A549 (cell line): ENCODE measurements at regions not wholly inside any gene's neighbourhood (a gene's known extent, or its start where the extent isn't known, plus 50 kb on each side); places are given as distances from the start of the nearest gene placed in this dataset.

Experiments used
- ATAC-seq, 2 experiments: fragments of 200-7000 bp in 1 of 2; fragments of >200 bp in 1 of 2; cut with Nextera tagmentation in 1 of 2; cut with Tn5 transposase in 1 of 2; 3 replicates each; pipeline versions ENCODE4 v1.8.0 to v1.9.1; 2018 to 2020; ENCODE audit warnings: mild to moderate bottlenecking in 1 of 2, moderate library complexity in 1 of 2
- CTCF ChIA-PET: fragments of 300-600 bp; sonication (Branson Sonifier 250); formaldehyde crosslinking; extraction: SDS; loops from one replicate; lab custom pipeline; 2021; ENCODE audit warnings: antibody characterized with exemption, inconsistent platforms; lab: Yijun Ruan, JAX
- POLR2A ChIA-PET: fragments of 350-600 bp; formaldehyde crosslinking; extraction: SDS; loops from one replicate; lab custom pipeline; 2021; ENCODE audit warnings: antibody characterized with exemption, inconsistent platforms; lab: Yijun Ruan, JAX
- DNase-seq, 2 experiments: peaks; one replicate each; pipeline versions ENCODE4 v3.0.0 to v3.0.0-alpha.2; 2011 to 2016; ENCODE audit warnings: low read depth in 1 of 2, low spot score in 1 of 2
- FAIRE-seq: peaks from 2 replicates; lab custom pipeline; 2011; peaks lifted over from hg19 to GRCh38; lab: Jason Lieb, UNC
- H3K27ac ChIP-seq, 2 experiments: fragments of >200 bp; sonication (Bioruptor Twin); formaldehyde crosslinking; 3 replicates each; pipeline ENCODE4 v1.5.1; 2016 to 2017
- H3K4me1 ChIP-seq: fragments of >200 bp; sonication (Bioruptor Twin); formaldehyde crosslinking; 3 replicates; pipeline ENCODE4 v1.6.1; 2016
- H3K4me2 ChIP-seq: fragments of >200 bp; sonication (Bioruptor Twin); formaldehyde crosslinking; 3 replicates; pipeline ENCODE4 v1.6.1; 2016
- H3K4me3 ChIP-seq: fragments of >200 bp; sonication (Bioruptor Twin); formaldehyde crosslinking; 3 replicates; pipeline ENCODE4 v1.5.1; 2016
- H3K9me3 ChIP-seq: fragments of >200 bp; sonication (Bioruptor Twin); formaldehyde crosslinking; 3 replicates; pipeline ENCODE4 v1.6.1; 2016
- CBX8 ChIP-seq: fragments of 200-600 bp; sonication (generic); IDR thresholded peaks from 2 replicates; pipeline ENCODE4 v1.6.1; 2016
- EHF ChIP-seq: fragments of 250-450 bp; sonication (Bioruptor Pico); IDR thresholded peaks from 2 replicates; pipeline ENCODE4 v1.5.0; 2020; ENCODE audit warnings: mild to moderate bottlenecking
- FOSB ChIP-seq: fragments of 250-450 bp; sonication (Bioruptor Pico); IDR thresholded peaks from 2 replicates; pipeline ENCODE4 v1.5.0; 2020; ENCODE audit warnings: mild to moderate bottlenecking, moderate library complexity
- FOSL2 ChIP-seq, 2 experiments: fragments of 450-650 bp in 1 of 2; fragments of >200 bp in 1 of 2; sonication (Bioruptor Twin) in 1 of 2; formaldehyde crosslinking; IDR thresholded peaks; 2 replicates each; pipeline versions ENCODE4 v1.5.0 to v1.6.1; 2016 to 2020; ENCODE audit warnings: mild to moderate bottlenecking in 1 of 2, moderate library complexity in 1 of 2
- FOXS1 ChIP-seq: fragments of 250-450 bp; sonication (Bioruptor Pico); IDR thresholded peaks from 2 replicates; pipeline ENCODE4 v1.5.0; 2020; ENCODE audit warnings: mild to moderate bottlenecking, moderate library complexity
- HDAC2 ChIP-seq: fragments of 200-600 bp; sonication (generic); IDR thresholded peaks from 2 replicates; pipeline ENCODE4 v1.6.1; 2016
- HOXA7 ChIP-seq: fragments of 250-450 bp; sonication (Bioruptor Pico); IDR thresholded peaks from 2 replicates; pipeline ENCODE4 v1.5.0; 2020; ENCODE audit warnings: mild to moderate bottlenecking, moderate library complexity
- HOXB5 ChIP-seq: fragments of 250-450 bp; sonication (Bioruptor Pico); IDR thresholded peaks from 2 replicates; pipeline ENCODE4 v1.5.0; 2020; ENCODE audit warnings: mild to moderate bottlenecking, moderate library complexity
- MAFK ChIP-seq: fragments of 450-650 bp; IDR thresholded peaks from 2 replicates; pipeline ENCODE4 v1.6.1; 2014; ENCODE audit not compliant: partially characterized antibody
- MAZ ChIP-seq: fragments of 150-350 bp; IDR thresholded peaks from 2 replicates; pipeline ENCODE4 v1.6.1; 2014; ENCODE audit warnings: antibody characterized with exemption, low read depth, low read length, borderline replicate concordance
- NPAS2 ChIP-seq: fragments of 250-450 bp; sonication (Bioruptor Pico); IDR thresholded peaks from 2 replicates; pipeline ENCODE4 v1.8.0; 2022; ENCODE audit warnings: mild to moderate bottlenecking, moderate library complexity, borderline replicate concordance
- NR3C1 ChIP-seq: fragments of >200 bp; sonication (Bioruptor Twin); formaldehyde crosslinking; IDR thresholded peaks from 3 replicates; pipeline ENCODE4 v1.6.1; 2017
- PHF8 ChIP-seq: fragments of 200-600 bp; sonication (generic); IDR thresholded peaks from 2 replicates; pipeline ENCODE4 v1.6.1; 2016; ENCODE audit warnings: low read depth, mild to moderate bottlenecking, antibody characterized with exemption, moderate library complexity, borderline replicate concordance
- POLR2A ChIP-seq: IDR thresholded peaks from 2 replicates; pipeline ENCODE4 v1.6.1; 2012; ENCODE audit warnings: mild to moderate bottlenecking, low read length
- POLR2AphosphoS2 ChIP-seq: conservative IDR thresholded peaks from 2 replicates; pipeline ENCODE4 v1.6.1; 2012; ENCODE audit warnings: low read length, improper control_type of control experiment, inconsistent platforms
- RARB ChIP-seq: fragments of 250-450 bp; sonication (Bioruptor Pico); IDR thresholded peaks from 2 replicates; pipeline ENCODE4 v1.8.0; 2021; ENCODE audit warnings: mild to moderate bottlenecking, moderate library complexity
- RCOR1 ChIP-seq: fragments of 150-350 bp; IDR thresholded peaks from 2 replicates; pipeline ENCODE4 v1.6.1; 2014; ENCODE audit warnings: antibody characterized with exemption, low read length, low read depth
- RFX5 ChIP-seq: fragments of 450-650 bp; IDR thresholded peaks from 2 replicates; pipeline ENCODE4 v1.7.1; 2014; ENCODE audit warnings: antibody characterized with exemption, mild to moderate bottlenecking, moderate library complexity
- SMC3 ChIP-seq: fragments of >200 bp; sonication (Bioruptor Twin); formaldehyde crosslinking; IDR thresholded peaks from 3 replicates; pipeline ENCODE4 v1.6.1; 2018; ENCODE audit warnings: inconsistent platforms
- TFCP2L1 ChIP-seq: fragments of 250-450 bp; sonication (Bioruptor Pico); IDR thresholded peaks from 2 replicates; pipeline ENCODE4 v1.5.0; 2021; ENCODE audit warnings: mild to moderate bottlenecking
- TP53 ChIP-seq: fragments of 250-450 bp; sonication (Bioruptor Pico); IDR thresholded peaks from 2 replicates; pipeline ENCODE4 v1.5.0; 2021; ENCODE audit warnings: mild to moderate bottlenecking, moderate library complexity
- ZFP36 ChIP-seq: fragments of 450-650 bp; IDR thresholded peaks from 2 replicates; pipeline ENCODE4 v1.6.1; 2014; ENCODE audit warnings: borderline replicate concordance; ENCODE audit not compliant: partially characterized antibody
- ZSCAN20 ChIP-seq: fragments of 250-450 bp; sonication (Bioruptor Pico); IDR thresholded peaks from 2 replicates; pipeline ENCODE4 v1.8.0; 2022; ENCODE audit warnings: mild to moderate bottlenecking, moderate library complexity
- WGBS: methylation state at CpG from one replicate; pipeline ENCODE4 v1.1.6; 2017; ENCODE audit errors: missing lambda C conversion rate; 5-methylcytosine and 5-hydroxymethylcytosine counted together
- TF ChIP-seq, protein P1 (sequence below): fragments of 250-450 bp; sonication (Bioruptor Pico); IDR thresholded peaks from 2 replicates; pipeline ENCODE4 v1.5.0; 2021; ENCODE audit warnings: mild to moderate bottlenecking, moderate library complexity, borderline replicate concordance
- TF ChIP-seq, protein P2 (sequence below): fragments of >200 bp; sonication (Bioruptor Twin); formaldehyde crosslinking; IDR thresholded peaks from 2 replicates; pipeline ENCODE4 v1.6.1; 2016
- TF ChIP-seq, protein P3 (sequence below): IDR thresholded peaks from 2 replicates; pipeline ENCODE4 v1.6.1; 2012
- TF ChIP-seq, protein P4 (sequence below): IDR thresholded peaks from 2 replicates; pipeline ENCODE4 v1.6.1; 2012; ENCODE audit warnings: low read depth, borderline replicate concordance

DNA sequence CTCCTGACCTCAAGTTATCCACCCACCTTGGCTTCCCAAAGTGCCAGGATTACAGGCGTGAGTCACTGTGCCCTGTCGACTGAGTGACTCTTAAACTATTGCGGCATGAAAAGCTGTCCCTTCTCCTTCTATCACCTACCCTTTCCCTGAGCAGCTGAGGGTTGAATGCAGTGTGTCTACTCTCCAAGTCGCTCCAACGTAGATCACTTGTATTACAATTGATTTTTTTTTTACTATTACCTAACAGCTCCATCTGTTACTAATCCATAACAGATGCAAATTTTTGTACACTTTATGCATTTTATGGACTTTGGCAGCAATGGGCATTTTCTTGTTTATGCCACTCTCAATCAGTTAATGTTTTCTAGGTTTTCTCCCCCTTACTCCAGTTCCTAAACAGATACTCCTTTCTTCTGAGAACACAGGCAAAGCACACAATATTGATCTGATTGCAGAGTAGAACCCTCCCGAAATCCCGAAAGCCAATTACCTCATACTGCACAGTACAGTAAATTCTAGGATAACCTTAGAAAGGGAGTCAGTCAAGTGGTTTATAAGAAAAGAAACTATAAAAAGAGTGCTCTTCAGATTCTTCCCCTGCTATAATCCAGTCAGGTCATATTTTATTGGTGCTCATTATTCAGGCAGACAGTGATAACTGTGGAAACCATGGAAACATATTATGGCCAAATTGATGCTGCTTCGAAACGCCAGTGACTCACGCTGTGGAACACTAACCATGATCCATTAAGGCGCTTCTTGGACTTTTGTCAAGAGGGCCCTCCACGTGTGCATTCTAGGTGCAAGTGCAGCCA lies 273.0 kb downstream of the ADGB start:
- 74% methylated on average over 12 of the region's 12 CpGs for WGBS
- ChIA-PET POLR2A (no interaction called here), CTCF (no interaction called here)
- no peak for TF ChIP-seq FOSB
- TF ChIP-seq, protein P1, sequence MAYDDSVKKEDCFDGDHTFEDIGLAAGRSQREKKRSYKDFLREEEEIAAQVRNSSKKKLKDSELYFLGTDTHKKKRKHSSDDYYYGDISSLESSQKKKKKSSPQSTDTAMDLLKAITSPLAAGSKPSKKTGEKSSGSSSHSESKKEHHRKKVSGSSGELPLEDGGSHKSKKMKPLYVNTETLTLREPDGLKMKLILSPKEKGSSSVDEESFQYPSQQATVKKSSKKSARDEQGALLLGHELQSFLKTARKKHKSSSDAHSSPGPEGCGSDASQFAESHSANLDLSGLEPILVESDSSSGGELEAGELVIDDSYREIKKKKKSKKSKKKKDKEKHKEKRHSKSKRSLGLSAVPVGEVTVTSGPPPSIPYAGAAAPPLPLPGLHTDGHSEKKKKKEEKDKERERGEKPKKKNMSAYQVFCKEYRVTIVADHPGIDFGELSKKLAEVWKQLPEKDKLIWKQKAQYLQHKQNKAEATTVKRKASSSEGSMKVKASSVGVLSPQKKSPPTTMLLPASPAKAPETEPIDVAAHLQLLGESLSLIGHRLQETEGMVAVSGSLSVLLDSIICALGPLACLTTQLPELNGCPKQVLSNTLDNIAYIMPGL (CRISPR knock-in tag) = no peak
- TF ChIP-seq, protein P2, sequence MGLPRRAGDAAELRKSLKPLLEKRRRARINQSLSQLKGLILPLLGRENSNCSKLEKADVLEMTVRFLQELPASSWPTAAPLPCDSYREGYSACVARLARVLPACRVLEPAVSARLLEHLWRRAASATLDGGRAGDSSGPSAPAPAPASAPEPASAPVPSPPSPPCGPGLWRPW = no peak
- no peak for TF ChIP-seq RCOR1
- TF ChIP-seq TFCP2L1 (CRISPR knock-in tag) = no peak
- TF ChIP-seq RFX5 = no peak
- TF ChIP-seq HOXB5 (CRISPR knock-in tag) = no peak
- DNase-seq (no peak), FAIRE-seq (no peak), ATAC-seq (no peak)
- Histone ChIP-seq H3K4me1 (peaks cover 6% of the 10 kb centered on the region; the same call in 1 of the 3 replicates), H3K9me3 (no peaks in the 10 kb centered on the region), H3K4me2 (no peak overlapping the region), H3K4me3 (no peak overlapping the region), H3K27ac (no peak overlapping the region)

DNA sequence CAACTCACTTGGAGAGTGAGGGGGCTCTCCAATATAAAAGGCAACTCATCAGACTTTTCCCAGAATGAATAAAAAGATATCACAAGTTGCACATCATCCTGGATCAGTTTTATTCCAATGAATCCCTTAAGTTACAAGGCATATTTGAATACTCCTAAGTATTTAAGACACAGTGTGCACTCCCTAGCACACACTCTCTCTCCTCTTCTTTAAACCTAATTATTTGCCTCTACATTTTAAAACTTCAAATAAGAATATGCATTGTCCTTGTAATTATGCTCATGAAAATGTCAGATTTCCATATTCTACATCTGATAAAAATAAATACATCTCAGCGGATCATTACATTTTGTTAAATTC lies 273.6 kb downstream of the ADGB start:
- H3K4me3 ChIP-seq = no peak overlapping the region
- ATAC-seq (no peak), DNase-seq (no peak), FAIRE-seq (no peak)
- TF ChIP-seq, protein P3, sequence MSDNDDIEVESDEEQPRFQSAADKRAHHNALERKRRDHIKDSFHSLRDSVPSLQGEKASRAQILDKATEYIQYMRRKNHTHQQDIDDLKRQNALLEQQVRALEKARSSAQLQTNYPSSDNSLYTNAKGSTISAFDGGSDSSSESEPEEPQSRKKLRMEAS = no peak
- TF ChIP-seq EHF (CRISPR knock-in tag) (no peak), HOXA7 (CRISPR knock-in tag) (no peak), MAZ (no peak), NR3C1 (no peak), FOXS1 (no peak), MAFK (no peak), PHF8 (no peak), SMC3 (no peak), HDAC2 (no peak), ZFP36 (no peak)
- TF ChIP-seq, protein P2 = no peak
- H3K4me1 ChIP-seq = peaks cover 6% of the 10 kb centered on the region; the same call in 1 of the 3 replicates
- ChIA-PET POLR2A (no interaction called here), CTCF (no interaction called here)
- WGBS = 93% methylated on average over 1 of the region's 1 CpG
- no peak overlapping the region for H3K4me2 ChIP-seq
- H3K9me3 ChIP-seq = no peaks in the 10 kb centered on the region
- H3K27ac ChIP-seq = no peak overlapping the region

DNA sequence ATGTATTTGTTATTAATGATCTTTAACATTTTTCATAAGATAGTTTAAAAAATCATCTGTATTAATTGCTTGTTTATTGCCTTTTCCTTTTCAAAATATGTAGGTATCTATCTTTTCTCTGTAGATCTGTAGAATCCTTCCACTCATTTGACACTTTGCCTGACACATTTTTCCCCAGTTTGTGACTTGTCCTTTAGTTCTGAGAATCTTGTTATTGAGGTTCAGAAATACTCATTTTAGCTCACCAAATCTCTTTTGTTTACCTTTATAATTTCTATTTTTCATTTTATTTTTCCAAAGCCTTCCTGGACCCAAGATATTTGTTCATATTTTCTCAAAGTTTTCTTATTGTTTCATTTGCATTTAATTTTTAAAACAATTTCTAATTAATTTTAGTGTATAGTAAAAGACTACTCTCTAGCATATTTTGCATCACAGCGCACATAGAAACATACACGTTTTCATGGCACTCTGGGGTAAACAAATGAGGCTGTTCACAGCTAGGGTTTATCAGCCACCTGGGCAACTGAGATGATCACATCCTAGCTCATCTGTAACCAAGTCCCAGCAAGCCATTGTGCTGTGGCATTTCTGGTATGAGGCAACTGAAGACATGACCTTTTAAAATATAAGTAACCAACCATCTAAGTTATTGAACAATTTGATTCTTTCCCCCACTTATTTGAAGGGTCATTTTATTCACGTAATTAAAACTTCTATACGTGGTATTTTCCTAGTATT lies 275.7 kb downstream of the ADGB start:
- ATAC-seq (no peak), FAIRE-seq (no peak)
- Histone ChIP-seq H3K4me2 (no peak overlapping the region), H3K9me3 (no peaks in the 10 kb centered on the region), H3K27ac (no peak overlapping the region)
- POLR2A ChIA-PET = no interaction called here
- TF ChIP-seq TP53 = no peak
- TF ChIP-seq, protein P4, sequence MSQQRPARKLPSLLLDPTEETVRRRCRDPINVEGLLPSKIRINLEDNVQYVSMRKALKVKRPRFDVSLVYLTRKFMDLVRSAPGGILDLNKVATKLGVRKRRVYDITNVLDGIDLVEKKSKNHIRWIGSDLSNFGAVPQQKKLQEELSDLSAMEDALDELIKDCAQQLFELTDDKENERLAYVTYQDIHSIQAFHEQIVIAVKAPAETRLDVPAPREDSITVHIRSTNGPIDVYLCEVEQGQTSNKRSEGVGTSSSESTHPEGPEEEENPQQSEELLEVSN = no peak
- no peak for TF ChIP-seq ZSCAN20 (CRISPR knock-in tag)
- no peak for TF ChIP-seq RARB
- TF ChIP-seq, protein P1 (CRISPR knock-in tag) = no peak
- no peak for TF ChIP-seq NR3C1
- TF ChIP-seq POLR2AphosphoS2 = no peak
- TF ChIP-seq NPAS2 = no peak
- TF ChIP-seq CBX8 = no peak
- no peak for TF ChIP-seq MAFK
- no peak for TF ChIP-seq FOSL2 (IDR thresholded peaks at IDR 0.05)
- TF ChIP-seq FOSL2 (CRISPR knock-in tag; IDR thresholded peaks at IDR 0.05) = no peak
- no peak for TF ChIP-seq POLR2A
- TF ChIP-seq, all 56 proteins: peak for 0
- H3K4me1 ChIP-seq = peaks cover 9% of the 10 kb centered on the region; the same call in 1 of the 3 replicates
- CTCF ChIA-PET = interaction anchor here (0.5 to 0.6 kb wide), 2 partner anchors 536 to 539 kb away, joined by 3 read pairs; no protein-coding TSS in a partner anchor
- no peak overlapping the region for H3K4me3 ChIP-seq
- 77% methylated on average over 4 of the region's 4 CpGs for WGBS
- no peak for DNase-seq
